GM12874 (cell line): ENCODE measurements at regions not wholly inside any gene's neighbourhood (a gene's known extent, or its start where the extent isn't known, plus 50 kb on each side); places are given as distances from the start of the nearest gene placed in this dataset.

Source experiments
- CTCF ChIP-seq: IDR thresholded peaks from 2 replicates; pipeline ENCODE4 v1.5.1; 2011; ENCODE audit warnings: low read depth, mild to moderate bottlenecking, control low read depth, low read length, moderate library complexity; ENCODE audit not compliant: insufficient read depth

- TF ChIP-seq CTCF = no peak
Measured at GRCh38 chr14:83894568-83894967, 1635.4 kb upstream of the FLRT2 start.

GRCh38 chr14:83899706-83900105, 1630.2 kb upstream of the FLRT2 start:
- no peak for TF ChIP-seq CTCF

GRCh38 chr14:83905157-83905556, 1624.8 kb upstream of the FLRT2 start:
- TF ChIP-seq CTCF = no peak

GRCh38 chr14:83908419-83908818, 1621.5 kb upstream of the FLRT2 start:
- no peak for TF ChIP-seq CTCF

DNA sequence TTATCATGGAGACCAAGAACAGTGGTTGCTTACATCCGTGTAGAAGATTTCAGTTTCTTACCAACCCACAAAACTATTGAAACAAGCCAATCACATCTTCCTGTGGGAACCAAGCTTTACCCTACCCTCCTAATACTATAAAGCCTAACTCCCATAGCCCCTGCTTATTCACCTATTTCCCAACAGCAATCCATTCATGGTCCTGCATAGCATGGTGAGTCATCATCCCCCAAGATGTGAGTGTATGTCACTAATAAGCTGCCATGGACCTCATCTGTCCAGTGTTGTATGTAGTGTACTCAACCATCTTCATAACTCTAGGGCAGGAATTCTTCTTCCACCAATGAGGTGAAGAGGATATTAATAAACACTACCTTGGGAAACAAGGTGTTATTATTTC, 1620.4 kb upstream of the FLRT2 start:
- no peak for TF ChIP-seq CTCF

- no peak for TF ChIP-seq CTCF
Measured at GRCh38 chr14:83912032-83912642, 1617.8 kb upstream of the FLRT2 start.

DNA sequence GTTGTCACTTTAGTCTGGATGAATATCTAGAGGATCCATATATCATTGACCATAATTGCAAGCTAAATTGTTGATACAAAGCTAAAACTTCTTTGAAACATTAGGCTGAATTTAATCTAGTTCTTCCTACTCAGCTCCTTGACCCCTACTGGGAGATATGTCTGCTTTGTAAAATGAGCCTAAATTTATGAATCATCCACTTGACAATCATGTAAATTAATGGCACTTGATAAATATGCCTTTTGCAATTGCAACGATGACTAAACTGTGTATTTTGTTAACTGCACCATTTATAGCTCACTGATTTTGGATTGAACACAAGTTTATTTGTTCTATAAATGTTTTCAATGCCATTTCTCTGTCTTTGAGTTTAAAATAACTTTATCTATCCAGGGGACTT, 1616.5 kb upstream of the FLRT2 start:
- no peak for TF ChIP-seq CTCF
